NCI-H1694 treated with DMSO at 0.1 percent for 48 hours (cell line): ENCODE measurements at regions not wholly inside any gene's neighbourhood (a gene's known extent, or its start where the extent isn't known, plus 50 kb on each side); places are given as distances from the start of the nearest gene placed in this dataset.

Experiments
- DNase-seq: peaks from one replicate; lab custom pipeline; 2025; lab: John Stamatoyannopoulos, UW

- no peak for DNase-seq
These were observed 157.2 kb upstream of the KAZN start for GRCh38 chr1:14441302-14441741.

GRCh38 chr1:14442669-14443068, 155.8 kb upstream of the KAZN start:
- DNase-seq: no peak

GRCh38 chr1:14443164-14443787, 155.2 kb upstream of the KAZN start:
- DNase-seq: no peak

GRCh38 chr1:14451217-14451616, 147.3 kb upstream of the KAZN start:
- no peak for DNase-seq

- DNase-seq: no peak
These were observed 145.9 kb upstream of the KAZN start for GRCh38 chr1:14452551-14452950.

DNA sequence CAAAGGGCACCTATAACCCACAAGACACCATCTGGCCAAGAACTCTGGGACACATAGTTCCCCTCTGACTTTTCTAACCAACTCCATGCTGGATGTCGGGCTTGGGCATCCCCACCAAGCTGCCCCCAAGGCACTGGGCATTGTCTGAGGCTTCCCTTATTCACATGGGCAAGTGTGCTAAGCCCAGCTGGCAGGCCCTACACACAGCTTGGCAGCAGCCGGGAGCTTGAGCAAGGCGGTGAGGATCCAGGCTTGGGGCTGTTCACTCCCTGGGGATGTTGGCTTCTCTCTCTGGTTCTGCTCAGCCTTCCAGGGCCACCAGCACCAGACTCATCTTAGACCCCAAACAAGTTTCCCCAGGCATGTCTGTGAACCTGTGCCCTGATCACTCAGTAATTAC, 138.3 kb upstream of the KAZN start:
- DNase-seq: no peak

- no peak for DNase-seq
These were observed 135.6 kb upstream of the KAZN start for GRCh38 chr1:14462851-14463250.

GRCh38 chr1:14466006-14466405, 132.5 kb upstream of the KAZN start:
- DNase-seq: no peak

DNA sequence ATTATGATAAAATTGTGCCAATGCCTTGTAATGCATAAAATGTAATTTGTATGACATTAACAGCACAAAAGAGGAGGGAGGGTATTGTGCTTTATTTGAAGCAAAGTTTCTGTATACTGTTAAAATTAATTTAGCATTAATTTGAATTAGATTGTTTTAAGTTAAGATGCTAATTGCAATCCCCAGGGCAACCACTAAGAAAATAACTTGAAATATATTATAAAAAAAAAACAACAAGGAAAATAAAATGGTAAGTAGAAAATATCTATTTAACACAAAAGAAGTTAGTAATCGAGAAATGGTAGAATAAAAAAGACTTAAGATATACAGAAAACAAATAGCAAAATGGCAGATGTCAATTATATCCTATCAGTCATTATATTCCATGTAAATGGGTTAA, 131.4 kb upstream of the KAZN start:
- DNase-seq: no peak

GRCh38 chr1:14468751-14469150, 129.7 kb upstream of the KAZN start:
- DNase-seq: no peak

GRCh38 chr1:14470802-14471201, 127.7 kb upstream of the KAZN start:
- DNase-seq: no peak

- no peak for DNase-seq
These were observed 123.6 kb upstream of the KAZN start for GRCh38 chr1:14474856-14475255.

DNA sequence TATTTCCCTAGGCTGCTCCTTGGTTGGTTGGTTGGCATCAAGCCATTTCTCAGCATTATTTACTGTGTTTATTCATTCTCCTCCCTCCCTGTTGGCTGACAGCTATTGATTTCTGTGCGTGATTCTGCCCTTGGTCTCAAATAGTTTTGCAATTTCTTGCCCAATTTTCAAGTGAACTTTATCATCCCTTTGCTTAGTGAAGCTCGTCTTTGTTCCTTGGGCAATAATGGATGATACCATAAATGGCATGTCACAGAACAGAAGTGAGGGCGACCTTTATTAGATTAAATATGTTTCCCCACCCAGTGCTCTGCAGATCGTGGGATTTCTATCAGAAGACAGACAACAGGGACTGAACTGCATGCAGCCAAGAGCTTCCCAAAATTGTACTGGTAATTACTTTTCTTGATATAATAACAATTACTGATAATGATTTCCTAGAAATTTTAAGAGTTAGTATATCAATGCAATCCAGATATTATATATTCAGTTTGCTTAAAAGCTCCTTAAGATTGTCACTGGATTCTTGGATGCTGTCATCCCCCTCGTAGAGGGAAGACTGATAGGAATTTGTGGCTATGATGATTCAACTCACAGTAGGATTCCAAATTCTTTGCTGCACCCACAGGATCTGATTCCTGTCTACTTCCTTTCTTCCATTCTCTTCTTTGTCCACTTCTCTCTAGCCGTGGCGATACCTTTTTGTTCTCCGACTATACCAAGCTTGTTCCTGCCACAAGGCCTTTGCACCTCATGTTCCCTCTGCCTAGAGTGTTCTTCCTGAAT, 122.1 kb upstream of the KAZN start:
- DNase-seq: no peak

- no peak for DNase-seq
These were observed 120.4 kb upstream of the KAZN start for GRCh38 chr1:14478120-14478519.

- DNase-seq: no peak
These were observed 118.6 kb upstream of the KAZN start for GRCh38 chr1:14479865-14480264.

DNA sequence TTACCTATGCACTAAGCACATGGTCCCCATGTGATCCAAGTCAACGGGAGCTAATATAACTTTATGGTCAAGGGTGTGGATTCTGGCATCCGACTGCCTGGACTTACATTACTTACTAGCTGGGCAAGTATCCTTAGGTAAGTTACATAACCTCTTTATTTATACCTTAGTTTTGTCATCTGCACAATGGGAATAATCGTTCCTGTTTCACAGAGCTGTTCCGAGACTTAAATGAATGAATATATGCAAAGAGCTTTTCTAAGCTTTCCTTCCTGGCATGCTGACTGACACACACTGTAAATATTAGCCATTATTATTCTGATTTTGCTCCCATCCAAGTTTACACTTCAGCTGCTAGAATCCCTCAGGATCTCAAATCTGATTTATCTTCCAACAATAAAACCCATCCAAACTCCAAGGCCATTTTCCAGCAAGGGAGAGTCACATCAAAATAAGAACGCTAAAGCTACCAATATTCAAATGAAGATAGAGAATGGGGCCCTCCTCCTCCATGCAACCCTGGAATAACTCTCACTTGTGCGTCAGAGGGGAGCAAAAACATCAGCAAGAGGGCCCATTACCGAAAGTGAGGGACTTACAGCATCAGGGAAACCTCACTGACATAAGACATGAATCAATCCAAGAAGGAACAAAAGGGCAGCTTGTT, 115.6 kb upstream of the KAZN start:
- DNase-seq: no peak

DNA sequence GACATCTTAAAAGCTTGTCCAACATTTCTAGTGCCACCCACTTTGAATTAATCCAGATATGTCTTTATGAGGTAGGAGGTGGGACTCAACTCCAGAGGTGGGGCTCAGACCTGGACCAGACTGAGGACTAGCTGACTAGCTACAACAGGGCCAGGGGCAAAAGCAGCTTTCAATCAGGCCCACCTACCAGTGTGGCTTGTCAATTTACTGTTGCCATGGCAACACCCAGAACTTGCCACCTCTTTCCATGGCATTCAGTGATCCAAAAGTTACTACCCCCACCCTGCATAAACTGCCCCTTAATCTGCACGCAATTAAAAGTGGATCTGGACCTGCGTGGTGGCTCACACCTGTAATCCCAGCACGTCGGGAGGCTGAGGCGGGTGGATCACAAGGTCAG, 113.2 kb upstream of the KAZN start:
- no peak for DNase-seq

DNA sequence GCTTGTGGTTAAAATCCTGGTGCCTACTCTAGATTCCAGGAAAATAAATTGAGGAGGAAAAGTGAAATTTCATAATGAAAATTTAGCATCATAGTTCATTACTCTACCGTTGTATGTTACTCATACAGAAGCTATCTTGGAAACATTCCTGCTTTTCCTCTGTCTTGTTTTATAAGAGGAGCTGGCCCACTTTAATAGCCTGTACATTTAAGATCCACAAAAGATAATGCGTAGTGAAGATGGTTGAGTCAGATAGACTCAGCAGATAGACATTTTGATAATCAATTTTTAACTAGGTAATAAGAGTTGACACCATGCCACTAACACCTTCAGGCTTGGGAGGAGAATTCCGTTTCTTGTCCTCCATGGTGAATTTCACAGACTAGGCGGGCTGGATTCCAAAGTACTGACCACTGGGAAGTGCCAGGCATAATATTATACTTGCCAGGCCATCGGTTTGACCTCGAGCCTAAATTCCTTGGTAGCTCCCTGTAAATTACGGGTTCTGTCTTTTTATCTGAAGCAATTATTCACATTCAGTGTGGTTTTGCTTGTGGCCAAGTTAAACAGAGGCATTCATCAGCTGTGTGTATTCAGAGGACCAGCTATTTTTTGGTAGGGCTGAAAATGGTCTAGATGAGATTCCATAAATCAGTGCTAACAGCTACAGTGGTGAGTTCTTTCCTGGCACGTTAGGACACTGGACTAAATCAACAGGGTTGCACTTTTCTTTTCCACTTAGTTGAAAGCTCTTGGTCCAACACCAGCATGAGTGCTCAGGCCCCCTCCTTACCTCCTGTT, 111.9 kb upstream of the KAZN start:
- DNase-seq: no peak

GRCh38 chr1:14487671-14488070, 110.8 kb upstream of the KAZN start:
- DNase-seq: no peak

GRCh38 chr1:14494911-14495310, 103.6 kb upstream of the KAZN start:
- no peak for DNase-seq

DNA sequence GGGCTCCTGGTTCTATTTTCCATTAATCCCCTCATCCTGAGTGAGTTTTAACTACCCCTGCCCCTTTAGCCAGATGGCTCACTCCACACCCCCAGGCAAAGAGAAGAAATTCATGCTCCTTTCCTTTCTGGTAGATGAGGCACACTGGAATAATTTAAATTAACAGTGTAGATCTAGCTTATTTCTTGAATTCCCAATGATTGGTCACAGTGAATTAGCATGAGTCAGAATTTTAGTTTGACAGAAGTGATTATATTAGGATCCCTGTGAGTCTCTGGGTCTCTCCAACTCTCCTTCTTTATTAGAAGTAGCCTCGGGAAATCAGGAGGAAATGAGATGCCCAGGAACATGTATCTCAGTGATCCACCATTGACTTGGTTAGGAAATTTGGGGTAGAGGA, 103.1 kb upstream of the KAZN start:
- no peak for DNase-seq

- DNase-seq: no peak
These were observed 102.5 kb upstream of the KAZN start for GRCh38 chr1:14495996-14496395.
